NCI-H2171 (cell line): ENCODE measurements at regions not wholly inside any gene's neighbourhood (a gene's known extent, or its start where the extent isn't known, plus 50 kb on each side); places are given as distances from the start of the nearest gene placed in this dataset.

Experiments
- DNase-seq: peaks from one replicate; lab custom pipeline; 2025; lab: John Stamatoyannopoulos, UW

- DNase-seq: no peak
Observed at GRCh38 chr1:181430015-181430885, 53.1 kb upstream of the CACNA1E start.
